Testis (tissue), 2 donors: ENCODE measurements at regions not wholly inside any gene's neighbourhood (a gene's known extent, or its start where the extent isn't known, plus 50 kb on each side); places are given as distances from the start of the nearest gene placed in this dataset.

Source experiments
- DNase-seq: peaks from one replicate; pipeline ENCODE4 v3.0.0-alpha.2; 2019
- H3K27ac ChIP-seq, 2 donors: fragments of 200-600 bp; sonication (generic); one replicate each; pipeline ENCODE4 v1.5.1; 2019
- H3K27me3 ChIP-seq: fragments of 200-600 bp; sonication (generic); one replicate; pipeline ENCODE4 v1.5.1; 2019
- H3K36me3 ChIP-seq: fragments of 200-600 bp; sonication (generic); one replicate; pipeline ENCODE4 v1.5.1; 2017; ENCODE audit warnings: low read depth; ENCODE audit errors: missing control alignments
- H3K4me1 ChIP-seq: fragments of 200-600 bp; sonication (generic); one replicate; pipeline ENCODE4 v1.5.1; 2019
- H3K4me3 ChIP-seq, 2 donors: fragments of 200-600 bp; sonication (generic); one replicate each; pipeline ENCODE4 v1.5.1; 2017 to 2019
- H3K9me3 ChIP-seq: fragments of 200-600 bp; sonication (generic); one replicate; pipeline ENCODE4 v1.5.1; 2017
- CTCF ChIP-seq, 3 experiments: fragments of 450-650 bp in 2 of 3; fragments of 200-600 bp in 1 of 3; sonication (generic) in 1 of 3; IDR thresholded peaks; one replicate each; pipeline ENCODE4 v1.5.1; 2016 to 2019; ENCODE audit warnings: antibody characterized with exemption in 3 of 3, mild to moderate bottlenecking in 2 of 3, moderate library complexity in 1 of 3
- POLR2A ChIP-seq: fragments of 450-650 bp; IDR thresholded peaks from one replicate; pipeline ENCODE4 v1.6.1; 2017; ENCODE audit warnings: antibody characterized with exemption, mild to moderate bottlenecking, moderate library complexity
- WGBS, 2 donors: methylation state at CpG; one replicate each; pipeline ENCODE4 v1.1.5; 2018; 5-methylcytosine and 5-hydroxymethylcytosine counted together
- intact Hi-C: fragments of 100-400 bp; cut with DNase I; formaldehyde crosslinking; loops from one replicate; pipeline ENCODE4 v1.15.1; 2023; ENCODE audit warnings: low total_unique reads

DNA sequence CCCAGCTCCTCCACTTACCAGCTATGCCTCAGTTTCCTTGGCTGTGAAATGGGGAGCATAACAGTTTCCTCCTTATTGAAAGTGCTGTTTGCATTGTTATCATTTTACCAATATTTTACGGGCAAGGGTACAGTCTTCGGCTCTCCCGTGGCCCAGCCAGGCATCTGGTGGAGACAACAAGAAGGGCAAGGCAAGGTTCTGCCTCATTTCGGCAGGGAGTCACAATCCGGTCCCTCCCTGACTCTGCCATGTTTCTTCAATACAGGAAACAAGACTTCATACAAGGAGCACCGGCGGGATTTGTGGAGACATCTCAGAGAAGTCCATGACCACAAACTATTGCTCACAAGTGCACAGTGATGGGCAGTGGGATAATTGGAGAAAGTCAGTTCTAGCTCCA lies 174.0 kb downstream of the FGF18 start:
- no peak overlapping the region for H3K4me3 ChIP-seq
- H3K27ac ChIP-seq, result no peak overlapping the region
- no peak for DNase-seq
- no peaks in the 10 kb centered on the region for H3K9me3 ChIP-seq
- H3K4me1 ChIP-seq, result no peaks in the 10 kb centered on the region
- no peaks in the 10 kb centered on the region for H3K36me3 ChIP-seq
- intact Hi-C loops, result no loop called here
- H3K27me3 ChIP-seq, result no peaks in the 10 kb centered on the region
- no peak for TF ChIP-seq POLR2A
- no peak for TF ChIP-seq CTCF (IDR thresholded peaks at IDR 0.05)
- WGBS, 2 donors, result 98 to 99% methylated on average over 7 of the region's 7 CpGs

- no peaks in the 10 kb centered on the region for H3K36me3 ChIP-seq
- intact Hi-C loops, result no loop called here
- no peaks in the 10 kb centered on the region for H3K27me3 ChIP-seq
- no peak for TF ChIP-seq POLR2A
- TF ChIP-seq CTCF (IDR thresholded peaks at IDR 0.05), result no peak
- H3K9me3 ChIP-seq, result no peaks in the 10 kb centered on the region
- H3K4me1 ChIP-seq, result no peaks in the 10 kb centered on the region
- DNase-seq, result no peak
- no peak overlapping the region for H3K4me3 ChIP-seq
- H3K27ac ChIP-seq, result no peak overlapping the region
- 87 to 91% methylated on average over 2 of the region's 2 CpGs for WGBS, 2 donors
Observed at GRCh38 chr5:171593976-171594375, 174.5 kb downstream of the FGF18 start.

DNA sequence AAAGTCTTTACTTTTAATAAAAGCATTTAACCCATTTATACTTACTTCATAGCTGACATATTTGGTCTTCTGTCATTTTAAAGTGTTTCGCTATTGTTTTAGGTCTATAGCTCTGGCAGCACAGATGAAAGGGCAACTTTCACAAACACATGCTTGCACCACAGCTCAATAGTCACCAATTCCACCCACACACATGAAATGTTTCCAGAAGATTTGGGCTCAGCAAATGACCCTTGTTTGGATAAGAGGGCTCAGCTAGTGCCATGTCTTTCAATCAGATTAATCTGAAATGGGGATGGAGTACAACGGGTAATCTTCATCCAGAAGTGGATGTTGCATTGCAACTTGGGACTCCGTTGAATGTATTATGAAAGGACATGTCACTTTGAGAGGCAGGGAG lies 176.0 kb downstream of the FGF18 start:
- Histone ChIP-seq H3K27me3 (no peaks in the 10 kb centered on the region), H3K4me1 (no peaks in the 10 kb centered on the region), H3K9me3 (no peaks in the 10 kb centered on the region), H3K36me3 (no peaks in the 10 kb centered on the region), H3K4me3 (no peak overlapping the region), H3K27ac (no peak overlapping the region)
- intact Hi-C loops, result no loop called here
- WGBS, 2 donors, result 86 to 90% methylated on average over 3 of the region's 3 CpGs
- no peak for TF ChIP-seq CTCF (IDR thresholded peaks at IDR 0.05)
- no peak for TF ChIP-seq POLR2A
- no peak for DNase-seq

GRCh38 chr5:171595801-171596231 lies 176.4 kb downstream of the FGF18 start:
- H3K4me1 ChIP-seq, result no peaks in the 10 kb centered on the region
- 93% methylated on average over 3 of the region's 3 CpGs for WGBS, 2 donors
- H3K9me3 ChIP-seq, result no peaks in the 10 kb centered on the region
- H3K36me3 ChIP-seq, result no peaks in the 10 kb centered on the region
- no peak for DNase-seq
- H3K27ac ChIP-seq, result no peak overlapping the region
- H3K27me3 ChIP-seq, result no peaks in the 10 kb centered on the region
- H3K4me3 ChIP-seq, result no peak overlapping the region
- TF ChIP-seq CTCF (IDR thresholded peaks at IDR 0.05), result no peak
- no peak for TF ChIP-seq POLR2A
- intact Hi-C loops, result no loop called here

DNA sequence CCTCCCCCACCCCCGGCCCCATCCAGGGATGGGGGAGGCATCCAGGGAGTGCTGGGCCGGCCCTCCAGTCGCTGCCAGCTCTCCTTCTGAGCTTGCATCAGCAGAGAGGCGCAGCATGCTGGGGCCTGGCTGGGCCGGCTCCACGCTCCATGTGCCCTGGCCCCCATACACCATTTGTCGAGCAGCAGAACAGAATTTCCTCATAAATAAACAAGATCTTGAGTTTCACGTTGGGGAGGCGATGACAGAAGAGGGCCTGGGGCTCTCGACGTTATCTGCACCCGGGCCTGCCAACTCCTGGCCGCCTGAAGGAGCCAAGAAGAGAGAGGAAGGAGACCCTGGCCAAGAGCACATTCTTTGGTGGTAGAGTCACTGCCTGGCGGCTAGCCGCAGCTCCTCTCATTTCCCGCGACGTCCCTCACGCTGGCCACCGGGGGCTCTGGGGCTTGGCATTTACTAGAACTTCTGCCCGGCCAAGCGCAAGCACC lies 177.0 kb downstream of the FGF18 start:
- no peak overlapping the region for H3K27ac ChIP-seq
- H3K4me1 ChIP-seq, result no peaks in the 10 kb centered on the region
- H3K27me3 ChIP-seq, result no peaks in the 10 kb centered on the region
- no peaks in the 10 kb centered on the region for H3K36me3 ChIP-seq
- TF ChIP-seq POLR2A (no peak), CTCF (IDR thresholded peaks at IDR 0.05) (no peak)
- 72% methylated on average over 12 to 22 of the region's 22 CpGs for WGBS, 2 donors
- intact Hi-C loops, result no loop called here
- no peaks in the 10 kb centered on the region for H3K9me3 ChIP-seq
- H3K4me3 ChIP-seq, result no peak overlapping the region
- no peak for DNase-seq
